ENCODE measurements at regions not wholly inside any gene's neighbourhood (a gene's known extent, or its start where the extent isn't known, plus 50 kb on each side); places are given as distances from the start of the nearest gene placed in this dataset.
A peak's percentile ranks its signal among the peaks of the same experiment; 100 is the strongest.
"Not testable (repeated sequence)": the region's sequence is repeated elsewhere in the genome, so short reads cannot be mapped to it uniquely, and the experiment has no call there.

- DNase-seq, result no peak
Measured at GRCh38 chr4:183816882-183817509, 88.1 kb upstream of the STOX2 start.

GRCh38 chr4:183818591-183818990, 86.5 kb upstream of the STOX2 start:
- not testable (repeated sequence) for DNase-seq

- peak; percentile 4 for DNase-seq
Measured at GRCh38 chr4:183821076-183821853, 83.8 kb upstream of the STOX2 start.

GRCh38 chr4:183823434-183823833, 81.7 kb upstream of the STOX2 start:
- no peak for DNase-seq

- no peak for DNase-seq
Measured at GRCh38 chr4:183825346-183825745, 79.8 kb upstream of the STOX2 start.

- DNase-seq, result no peak
Measured at GRCh38 chr4:183826461-183826860, 78.6 kb upstream of the STOX2 start.

- no peak for DNase-seq
Measured at GRCh38 chr4:183828125-183828524, 77.0 kb upstream of the STOX2 start.

GRCh38 chr4:183828839-183829238, 76.3 kb upstream of the STOX2 start:
- no peak for DNase-seq

GRCh38 chr4:183830438-183830985, 74.6 kb upstream of the STOX2 start:
- DNase-seq, result no peak

GRCh38 chr4:183831026-183831446, 74.1 kb upstream of the STOX2 start:
- no peak for DNase-seq

GRCh38 chr4:183831683-183832082, 73.4 kb upstream of the STOX2 start:
- DNase-seq, result no peak

GRCh38 chr4:183832776-183833450, 72.2 kb upstream of the STOX2 start:
- DNase-seq, result no peak

GRCh38 chr4:183834252-183834651, 70.9 kb upstream of the STOX2 start:
- no peak for DNase-seq

- no peak for DNase-seq
Measured at GRCh38 chr4:183837222-183837621, 67.9 kb upstream of the STOX2 start.

GRCh38 chr4:183838987-183839712, 66.0 kb upstream of the STOX2 start:
- DNase-seq, result no peak

GRCh38 chr4:183840311-183840710, 64.8 kb upstream of the STOX2 start:
- DNase-seq, result peak; percentile 44

- no peak for DNase-seq
Measured at GRCh38 chr4:183841001-183841400, 64.1 kb upstream of the STOX2 start.

GRCh38 chr4:183842129-183842528, 63.0 kb upstream of the STOX2 start:
- DNase-seq, result peak; percentile 63

GRCh38 chr4:183843248-183843671, 61.8 kb upstream of the STOX2 start:
- no peak for DNase-seq

GRCh38 chr4:183846951-183847350, 58.2 kb upstream of the STOX2 start:
- no peak for DNase-seq

- DNase-seq, result peak; percentile 48
Measured at GRCh38 chr4:183848805-183849204, 56.3 kb upstream of the STOX2 start.

- DNase-seq, result peak; percentile 38
Measured at GRCh38 chr4:183852910-183853547, 52.1 kb upstream of the STOX2 start.

Measured in NCI-H1105 treated with DMSO at 0.1 percent for 48 hours (cell line).